GM21786 (cell line): ENCODE measurements at regions not wholly inside any gene's neighbourhood (a gene's known extent, or its start where the extent isn't known, plus 50 kb on each side); places are given as distances from the start of the nearest gene placed in this dataset.
"Not testable (repeated sequence)": the region's sequence is repeated elsewhere in the genome, so short reads cannot be mapped to it uniquely, and the experiment has no call there.

Experiments used
- ATAC-seq: cut with Tn5 transposase; IDR thresholded peaks from one replicate; pipeline ENCODE4 v1.9.1; 2021; ENCODE audit not compliant: unreplicated experiment

- no peak for ATAC-seq
Observed at GRCh38 chr4:188282471-188283232, 143.4 kb downstream of the TRIML1 start.

- no peak for ATAC-seq
Observed at GRCh38 chr4:188287169-188287894, 148.1 kb downstream of the TRIML1 start.

- no peak for ATAC-seq
Observed at GRCh38 chr4:188289531-188290125, 150.4 kb downstream of the TRIML1 start.

GRCh38 chr4:188295899-188296298, 156.7 kb downstream of the TRIML1 start:
- no peak for ATAC-seq

- no peak for ATAC-seq
Observed at GRCh38 chr4:188296331-188296730, 157.1 kb downstream of the TRIML1 start.

GRCh38 chr4:188297873-188298272, 158.6 kb downstream of the TRIML1 start:
- no peak for ATAC-seq

GRCh38 chr4:188299161-188299560, 159.9 kb downstream of the TRIML1 start:
- no peak for ATAC-seq

- ATAC-seq: no peak
Observed at GRCh38 chr4:188300385-188300784, 161.1 kb downstream of the TRIML1 start.

- no peak for ATAC-seq
Observed at GRCh38 chr4:188305690-188306089, 166.4 kb downstream of the TRIML1 start.

- no peak for ATAC-seq
Observed at GRCh38 chr4:188307591-188307990, 168.3 kb downstream of the TRIML1 start.

- no peak for ATAC-seq
Observed at GRCh38 chr4:188308142-188308541, 168.9 kb downstream of the TRIML1 start.

- no peak for ATAC-seq
Observed at GRCh38 chr4:188316391-188316790, 177.2 kb downstream of the TRIML1 start.

- no peak for ATAC-seq
Observed at GRCh38 chr4:188328966-188329365, 189.7 kb downstream of the TRIML1 start.

GRCh38 chr4:188329521-188329920, 190.3 kb downstream of the TRIML1 start:
- ATAC-seq: no peak

GRCh38 chr4:188332265-188332664, 193.0 kb downstream of the TRIML1 start:
- ATAC-seq: no peak

- no peak for ATAC-seq
Observed at GRCh38 chr4:188336891-188337290, 197.7 kb downstream of the TRIML1 start.

- ATAC-seq: no peak
Observed at GRCh38 chr4:188341428-188341827, 202.2 kb downstream of the TRIML1 start.

- no peak for ATAC-seq
Observed at GRCh38 chr4:188346171-188346809, 207.0 kb downstream of the TRIML1 start.

- no peak for ATAC-seq
Observed at GRCh38 chr4:188347339-188347738, 208.1 kb downstream of the TRIML1 start.

- ATAC-seq: not testable (repeated sequence)
Observed at GRCh38 chr4:188349569-188349968, 210.3 kb downstream of the TRIML1 start.

GRCh38 chr4:188363196-188363595, 224.0 kb downstream of the TRIML1 start:
- ATAC-seq: no peak

GRCh38 chr4:188370777-188371176, 231.5 kb downstream of the TRIML1 start:
- no peak for ATAC-seq
